Vagina (tissue), 2 donors: ENCODE measurements at regions not wholly inside any gene's neighbourhood (a gene's known extent, or its start where the extent isn't known, plus 50 kb on each side); places are given as distances from the start of the nearest gene placed in this dataset.

Experiments used
- POLR2A ChIP-seq, 2 donors: fragments of 450-650 bp; IDR thresholded peaks; one replicate each; pipeline ENCODE4 v1.6.1; 2017; ENCODE audit warnings: antibody characterized with exemption in 2 of 2, mild to moderate bottlenecking in 2 of 2, moderate library complexity in 2 of 2
- POLR2AphosphoS5 ChIP-seq, 2 donors: sonication (generic); formaldehyde crosslinking; IDR thresholded peaks; one replicate each; pipeline ENCODE4 v1.9.0; 2017; ENCODE audit warnings: antibody characterized with exemption in 2 of 2, mild to moderate bottlenecking in 2 of 2, low read depth in 1 of 2; ENCODE audit not compliant: insufficient read depth in 1 of 2
- TF ChIP-seq, protein P1 (sequence below), 3 experiments: fragments of 450-650 bp in 2 of 3; fragments of 200-600 bp in 1 of 3; sonication (generic) in 1 of 3; IDR thresholded peaks; one replicate each; pipeline ENCODE4 v1.5.1; 2017 to 2019; ENCODE audit warnings: antibody characterized with exemption in 3 of 3, mild to moderate bottlenecking in 2 of 3, moderate library complexity in 2 of 3

DNA sequence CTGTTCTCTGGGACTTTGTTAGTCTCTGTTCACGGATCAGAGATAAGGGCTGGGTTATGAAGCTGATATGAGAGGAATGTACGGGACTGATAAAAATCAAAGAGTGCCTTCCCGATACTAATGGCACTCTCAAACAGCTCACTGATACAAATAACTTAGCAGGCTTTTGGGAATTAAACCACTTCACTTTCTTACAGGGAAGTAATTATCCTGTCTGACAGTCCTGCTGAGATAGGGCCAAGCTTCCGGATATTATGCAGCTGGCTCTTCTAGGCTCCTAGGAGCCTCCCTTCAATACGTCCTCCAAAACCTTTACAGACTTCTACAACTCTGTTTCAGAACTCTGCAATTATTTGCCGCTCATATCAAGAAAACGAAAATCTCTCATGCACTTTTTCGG is 418.0 kb downstream of the NLGN4X start:
- TF ChIP-seq, protein P1, sequence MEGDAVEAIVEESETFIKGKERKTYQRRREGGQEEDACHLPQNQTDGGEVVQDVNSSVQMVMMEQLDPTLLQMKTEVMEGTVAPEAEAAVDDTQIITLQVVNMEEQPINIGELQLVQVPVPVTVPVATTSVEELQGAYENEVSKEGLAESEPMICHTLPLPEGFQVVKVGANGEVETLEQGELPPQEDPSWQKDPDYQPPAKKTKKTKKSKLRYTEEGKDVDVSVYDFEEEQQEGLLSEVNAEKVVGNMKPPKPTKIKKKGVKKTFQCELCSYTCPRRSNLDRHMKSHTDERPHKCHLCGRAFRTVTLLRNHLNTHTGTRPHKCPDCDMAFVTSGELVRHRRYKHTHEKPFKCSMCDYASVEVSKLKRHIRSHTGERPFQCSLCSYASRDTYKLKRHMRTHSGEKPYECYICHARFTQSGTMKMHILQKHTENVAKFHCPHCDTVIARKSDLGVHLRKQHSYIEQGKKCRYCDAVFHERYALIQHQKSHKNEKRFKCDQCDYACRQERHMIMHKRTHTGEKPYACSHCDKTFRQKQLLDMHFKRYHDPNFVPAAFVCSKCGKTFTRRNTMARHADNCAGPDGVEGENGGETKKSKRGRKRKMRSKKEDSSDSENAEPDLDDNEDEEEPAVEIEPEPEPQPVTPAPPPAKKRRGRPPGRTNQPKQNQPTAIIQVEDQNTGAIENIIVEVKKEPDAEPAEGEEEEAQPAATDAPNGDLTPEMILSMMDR (IDR thresholded peaks at IDR 0.05) = no peak
- TF ChIP-seq POLR2AphosphoS5 (IDR thresholded peaks at IDR 0.05; ENCODE audit: insufficient read depth in 1 of 2, low read depth in 1 of 2) (no peak), POLR2A (IDR thresholded peaks at IDR 0.05) (no peak)
